Stimulated activated CD8-positive, alpha-beta memory T cell treated with anti-CD3 and anti-CD28 coated beads, Interleukin-15, amount 100 ng/mL, for 24 hours (primary cell): ENCODE measurements at regions not wholly inside any gene's neighbourhood (a gene's known extent, or its start where the extent isn't known, plus 50 kb on each side); places are given as distances from the start of the nearest gene placed in this dataset.
A peak's percentile ranks its signal among the peaks of the same experiment; 100 is the strongest.

ENCODE experiments used
- DNase-seq: peaks from one replicate; pipeline ENCODE4 v3.0.0-alpha.2; 2020; ENCODE audit warnings: low read depth

- DNase-seq, result no peak
These were observed 77.7 kb upstream of the PELI1 start for GRCh38 chr2:64221935-64222334.

DNA sequence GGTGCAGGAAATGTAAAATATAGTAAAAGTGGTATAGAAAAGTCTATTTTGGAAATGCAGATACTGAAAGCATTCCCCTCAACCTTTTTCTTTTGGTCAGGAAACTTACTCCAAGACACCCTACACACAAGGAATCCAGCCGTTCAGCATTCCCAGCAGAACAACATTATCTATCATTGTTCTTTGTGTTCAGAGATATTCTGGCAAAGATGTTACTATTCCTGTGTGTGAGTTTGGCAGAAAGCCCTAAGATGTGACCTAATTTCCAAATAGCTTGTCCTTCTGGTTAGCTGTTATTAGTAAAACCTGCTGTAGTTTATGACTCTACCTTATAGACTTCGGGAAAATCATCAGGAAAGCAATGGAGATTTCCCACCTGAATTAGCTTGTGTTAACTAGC is 78.1 kb upstream of the PELI1 start:
- DNase-seq, result no peak

DNA sequence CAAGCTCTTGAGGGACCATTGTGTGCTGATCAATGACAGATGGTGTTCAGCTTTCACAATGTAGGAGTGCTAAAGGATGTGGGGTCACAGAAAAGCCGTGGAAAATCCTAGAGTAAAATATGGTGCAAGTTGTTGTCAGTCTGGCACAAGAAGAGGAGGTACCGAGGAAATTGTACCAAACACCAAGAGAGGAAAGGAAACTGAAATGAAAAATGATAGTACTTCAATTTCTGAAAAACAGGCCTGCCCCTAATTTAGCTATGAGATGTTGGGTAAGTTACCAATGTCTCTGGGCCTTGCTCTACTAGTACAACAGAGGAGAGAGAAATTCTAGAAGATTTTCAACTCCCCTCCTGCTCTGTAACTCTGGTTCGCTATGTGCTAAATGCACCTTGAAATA is 78.8 kb upstream of the PELI1 start:
- no peak for DNase-seq

- no peak for DNase-seq
These were observed 81.3 kb upstream of the PELI1 start for GRCh38 chr2:64225491-64225890.

GRCh38 chr2:64226611-64227010 is 82.4 kb upstream of the PELI1 start:
- no peak for DNase-seq

DNA sequence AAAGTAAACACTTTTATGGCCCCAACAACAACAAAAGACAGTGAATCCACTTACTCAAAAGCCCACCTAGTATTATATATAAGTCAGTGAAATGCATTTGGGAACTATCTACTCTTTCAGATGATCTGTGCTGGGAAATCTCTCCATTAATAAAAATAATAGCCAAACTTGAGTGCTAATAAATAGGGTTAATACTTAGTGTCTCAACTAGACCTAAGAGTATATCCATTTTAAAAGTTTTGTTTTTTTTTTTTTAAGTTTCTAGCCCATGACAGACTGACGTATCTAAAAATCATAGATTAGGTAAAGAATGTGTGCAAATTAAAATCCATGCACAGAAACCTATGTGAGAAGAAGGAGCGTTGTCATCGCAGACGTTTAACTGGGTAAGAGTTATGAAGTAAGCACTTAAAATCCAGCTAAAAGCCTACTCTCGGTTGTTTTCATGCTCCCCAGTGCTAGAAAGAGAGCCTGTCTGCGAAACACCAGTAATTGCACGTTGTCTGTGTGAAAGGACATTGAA is 83.4 kb upstream of the PELI1 start:
- no peak for DNase-seq

GRCh38 chr2:64228126-64228678 is 84.0 kb upstream of the PELI1 start:
- DNase-seq, result peak; percentile 37

DNA sequence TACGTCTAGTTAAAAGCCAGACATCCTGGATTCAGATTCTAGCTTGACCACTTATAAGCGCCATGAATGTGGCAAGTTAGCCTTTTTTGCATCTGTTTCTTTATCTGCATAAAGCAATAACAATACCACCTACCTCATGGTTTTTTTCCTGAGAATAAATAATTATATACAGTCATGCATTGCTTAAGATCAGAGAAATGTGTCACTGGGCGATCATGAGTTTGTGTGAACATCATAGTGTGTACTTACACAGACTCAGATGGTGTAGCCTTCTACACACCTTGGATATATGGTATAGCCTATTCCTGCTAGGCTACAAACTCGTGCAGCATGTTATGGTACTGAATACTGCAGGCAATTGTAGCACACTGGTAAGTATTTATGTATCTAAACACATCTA is 84.7 kb upstream of the PELI1 start:
- no peak for DNase-seq

GRCh38 chr2:64230540-64230939 is 86.3 kb upstream of the PELI1 start:
- DNase-seq, result no peak

- DNase-seq, result no peak
These were observed 88.0 kb upstream of the PELI1 start for GRCh38 chr2:64232266-64232665.

- DNase-seq, result no peak
These were observed 89.2 kb upstream of the PELI1 start for GRCh38 chr2:64233376-64233922.

DNA sequence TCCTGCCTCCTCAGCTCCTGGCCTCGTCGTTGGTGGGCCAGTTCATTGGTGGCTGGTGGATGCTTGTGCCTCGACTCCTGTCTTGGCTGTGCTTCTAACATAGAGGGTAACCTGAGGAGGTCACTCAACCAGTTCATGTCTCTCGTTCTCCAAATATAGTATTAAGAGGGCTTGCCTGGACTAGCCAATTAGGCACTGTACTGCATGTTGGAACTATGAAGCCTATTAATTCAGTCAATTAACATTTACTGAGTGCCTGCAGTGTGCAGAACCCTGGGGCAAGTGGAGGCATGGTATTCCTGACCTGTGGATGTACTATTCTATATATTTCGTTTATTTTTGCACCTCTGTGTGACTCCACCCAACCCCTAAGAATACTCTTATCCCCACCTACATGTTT is 89.9 kb upstream of the PELI1 start:
- DNase-seq, result no peak

DNA sequence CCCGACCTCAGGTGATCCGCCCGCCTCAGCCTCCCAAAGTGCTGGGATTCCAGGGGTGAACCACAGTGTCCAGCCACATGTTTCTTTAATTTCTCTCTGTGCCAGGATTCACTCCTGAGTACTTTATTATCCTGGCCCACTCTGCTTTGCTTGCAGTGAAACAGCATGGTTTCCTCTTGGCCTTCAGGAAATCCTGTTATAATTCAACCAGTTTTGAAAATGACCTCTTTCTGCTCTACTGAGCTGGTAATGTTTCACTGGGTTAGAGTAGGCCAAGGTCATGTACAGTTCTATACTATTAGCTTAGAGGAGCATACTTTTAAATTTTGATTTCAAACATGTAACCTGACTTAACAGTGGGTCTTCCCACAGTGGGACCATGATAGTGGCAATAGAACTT is 90.6 kb upstream of the PELI1 start:
- DNase-seq, result no peak

GRCh38 chr2:64237266-64237665 is 93.0 kb upstream of the PELI1 start:
- no peak for DNase-seq

DNA sequence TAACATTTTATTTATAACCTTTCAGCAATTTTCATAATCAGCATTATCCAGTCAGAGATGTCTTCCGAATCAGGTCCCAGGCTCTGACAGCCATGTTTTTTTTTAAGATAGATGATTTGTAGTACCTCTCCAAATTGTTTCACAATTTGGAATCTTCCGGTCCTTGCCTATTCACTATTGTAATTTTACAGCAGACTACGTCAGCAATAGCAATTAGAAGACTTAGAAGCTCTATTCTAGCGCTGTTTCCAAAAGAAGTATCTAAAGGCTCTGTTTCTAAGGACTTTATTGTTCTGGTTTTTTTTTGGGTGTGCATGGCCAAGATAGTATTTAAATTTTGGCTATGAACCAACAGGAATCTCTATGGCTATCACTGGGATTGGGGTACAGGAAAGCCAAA is 94.6 kb upstream of the PELI1 start:
- no peak for DNase-seq

DNA sequence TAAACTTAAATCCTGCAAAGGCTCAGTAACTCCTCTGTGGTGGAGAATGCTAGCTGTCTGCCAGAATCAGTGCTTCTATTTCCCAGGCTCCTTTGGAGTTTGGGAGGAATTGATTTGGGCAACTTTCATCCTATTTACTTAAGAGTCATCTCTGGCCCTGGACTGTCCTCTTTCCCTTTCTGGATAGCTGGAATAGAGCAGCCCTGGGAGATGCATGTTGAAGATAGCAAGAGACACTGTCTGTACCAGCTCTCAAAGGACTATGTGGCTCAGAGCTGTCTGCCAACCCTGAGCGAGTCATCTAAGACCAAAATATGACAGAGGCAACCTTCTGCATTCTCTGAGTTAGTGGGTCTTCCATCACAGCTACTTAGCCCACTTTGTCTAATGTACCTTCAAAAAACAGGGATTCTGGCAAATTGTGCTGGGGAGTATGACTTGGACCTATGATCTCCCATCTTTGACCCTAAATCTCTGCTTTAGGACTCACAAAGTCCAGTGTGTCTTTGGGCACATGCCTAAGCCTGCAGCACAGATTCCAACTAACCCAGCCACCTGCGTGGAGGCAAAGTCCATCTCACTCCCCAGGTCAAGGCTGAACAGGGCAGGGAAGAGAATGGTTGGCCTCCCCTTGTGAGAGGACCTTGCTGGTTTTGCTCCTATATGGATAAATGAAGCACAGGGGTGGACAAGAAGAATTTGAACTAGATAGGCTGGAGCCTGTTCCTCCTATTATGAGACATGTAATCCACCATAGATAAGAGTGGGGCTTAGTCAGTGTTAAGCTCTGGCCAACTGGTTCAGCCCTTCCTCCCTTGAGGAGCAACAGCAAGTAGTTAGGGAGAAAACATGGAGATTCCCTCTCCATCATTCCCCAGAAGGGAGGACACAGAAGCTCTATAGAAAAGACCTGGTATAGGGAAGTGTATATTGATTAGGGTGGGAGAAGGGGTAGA is 99.1 kb upstream of the PELI1 start:
- no peak for DNase-seq

DNA sequence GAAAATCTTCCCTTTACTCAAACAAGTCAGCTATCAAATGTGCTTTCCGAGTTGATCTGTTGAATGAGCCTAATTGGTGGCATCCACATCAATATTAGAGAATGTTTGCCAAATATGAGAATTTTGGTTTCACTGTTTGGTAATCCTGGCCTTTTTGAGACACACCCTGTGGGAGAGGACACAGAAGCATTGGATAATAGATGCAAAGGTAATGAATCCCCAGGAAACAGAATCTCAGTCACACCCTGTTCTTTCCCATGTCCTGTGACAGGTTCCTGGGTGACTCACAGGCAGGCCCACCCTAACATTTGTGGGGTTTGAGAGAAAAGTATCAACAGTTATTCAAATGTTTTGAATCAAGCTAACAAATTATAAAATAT is 99.8 kb upstream of the PELI1 start:
- DNase-seq, result no peak

DNA sequence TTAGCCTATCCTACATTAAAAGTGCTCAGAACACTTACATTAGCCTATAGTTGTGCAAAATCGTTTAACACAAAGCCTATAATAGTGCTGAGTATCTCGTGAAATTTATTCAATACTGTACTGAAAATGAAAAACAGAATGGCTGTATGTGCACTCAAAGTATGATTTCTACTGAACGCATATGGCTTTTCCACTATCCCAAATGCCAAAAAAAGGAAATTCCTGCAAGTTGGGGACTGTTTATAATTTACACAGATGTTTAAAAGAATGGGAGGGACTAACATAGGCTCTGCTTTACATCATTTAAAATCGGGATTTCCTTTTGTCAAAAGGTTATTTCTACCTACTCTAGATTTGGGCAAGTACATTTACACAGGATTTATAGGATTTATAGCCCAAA is 101.4 kb upstream of the PELI1 start:
- DNase-seq, result no peak

GRCh38 chr2:64246962-64247361 is 102.7 kb upstream of the PELI1 start:
- DNase-seq, result no peak

DNA sequence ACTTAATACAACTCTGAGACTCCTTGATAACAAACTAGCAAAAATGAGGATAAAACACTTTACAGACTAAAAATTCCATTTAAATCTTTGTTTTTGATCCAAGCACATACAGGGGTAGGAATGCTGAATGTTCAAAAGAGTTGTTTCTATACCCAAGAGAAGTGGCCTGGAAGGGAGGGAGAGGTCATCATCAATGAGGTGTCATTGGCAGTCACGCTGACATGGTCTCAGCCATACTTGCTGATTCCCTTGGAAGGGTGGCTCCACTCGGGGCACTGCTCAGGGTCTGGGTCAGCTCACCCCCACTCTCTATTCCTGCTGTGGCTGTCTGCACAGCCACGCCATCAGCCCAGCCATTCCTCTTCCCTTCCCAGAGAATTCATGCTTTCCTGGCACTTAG is 105.2 kb upstream of the PELI1 start:
- DNase-seq, result no peak

DNA sequence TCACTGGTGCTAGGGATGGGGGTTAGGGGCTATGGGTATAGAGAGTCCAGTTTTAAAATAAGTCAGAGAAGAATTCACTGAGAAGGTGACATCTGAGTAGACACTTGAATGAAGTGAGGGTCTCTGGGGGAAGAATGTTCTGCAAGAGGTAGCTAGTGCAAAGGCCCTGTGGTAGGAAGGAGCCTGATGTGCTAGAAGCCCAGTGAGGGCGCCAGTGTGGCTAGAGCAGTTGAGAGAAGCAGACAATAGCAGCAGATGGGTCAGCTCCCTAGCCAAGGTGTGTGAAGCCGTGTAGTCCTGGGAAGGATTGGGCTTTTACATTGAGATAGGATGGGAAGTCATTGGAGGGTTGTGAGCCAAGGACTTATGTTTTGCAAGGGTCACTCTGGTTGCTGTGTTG is 105.8 kb upstream of the PELI1 start:
- DNase-seq, result no peak

DNA sequence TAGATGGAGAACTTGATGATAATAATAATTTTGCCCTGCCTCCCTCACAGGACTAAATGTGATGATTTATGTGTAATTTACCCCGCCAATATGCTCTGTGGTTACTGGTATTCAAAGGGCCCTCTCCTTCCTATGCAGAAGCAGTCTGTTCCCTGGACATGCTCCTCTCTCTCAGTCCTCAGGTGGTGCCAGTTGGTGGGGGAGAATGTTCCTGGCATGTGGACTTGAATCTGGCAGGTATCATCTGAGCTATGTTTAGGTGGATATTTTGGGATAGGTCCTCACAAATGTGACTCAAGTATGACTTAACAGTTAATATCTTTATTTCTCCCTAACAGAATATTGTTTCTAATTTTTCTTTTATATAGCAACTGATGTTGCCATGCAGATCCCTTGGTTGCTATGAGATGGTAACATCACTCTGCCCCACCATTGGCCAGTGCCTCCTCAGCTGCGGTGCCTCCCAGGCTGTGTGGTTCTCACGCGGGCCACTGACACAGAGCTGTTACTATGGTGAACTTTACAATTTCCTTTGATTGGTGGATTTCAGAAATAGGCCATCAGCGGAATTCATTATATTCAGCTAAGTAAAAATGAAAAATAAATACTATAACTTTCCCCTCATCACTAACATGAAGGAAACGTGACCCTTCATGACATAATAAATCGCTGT is 106.7 kb upstream of the PELI1 start:
- DNase-seq, result no peak
